ENCODE measurements at regions not wholly inside any gene's neighbourhood (a gene's known extent, or its start where the extent isn't known, plus 50 kb on each side); places are given as distances from the start of the nearest gene placed in this dataset.

DNA sequence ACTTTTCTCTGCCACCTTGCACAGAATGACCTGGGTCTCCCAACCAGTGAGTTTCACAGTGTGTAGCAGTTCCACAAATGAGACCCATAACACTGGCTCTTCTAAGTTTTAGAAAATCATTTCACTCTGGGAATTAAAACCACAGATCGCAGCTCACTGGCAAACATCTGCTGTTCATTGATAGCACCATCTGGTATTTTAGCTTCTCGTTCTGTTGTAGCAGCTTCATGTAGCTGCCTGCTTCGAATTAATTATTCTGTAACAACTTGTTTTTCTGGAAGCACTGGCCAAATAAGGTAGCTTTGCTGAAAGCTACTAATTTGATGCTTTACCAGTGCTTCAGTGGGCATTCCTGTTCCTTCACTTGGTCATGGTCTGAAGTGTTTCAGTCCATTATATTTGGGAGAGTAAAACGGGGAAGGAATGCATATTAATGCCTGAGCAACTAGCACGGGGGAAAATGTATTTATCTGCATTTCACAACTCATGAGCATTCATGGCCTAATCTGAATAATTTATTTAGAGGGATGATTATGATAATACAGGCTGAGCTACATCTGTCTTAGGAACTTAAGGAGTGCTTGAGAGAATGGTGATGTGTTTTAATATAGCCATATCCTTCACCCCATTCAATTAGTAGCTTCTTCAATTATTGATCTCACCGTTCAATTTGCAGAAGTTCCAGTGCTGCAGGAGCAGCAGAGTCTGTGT, 447.4 kb downstream of the XPNPEP1 start:
- Mint-ChIP-seq H3K4me3 (no peak overlapping the region), H3K4me1 (no peaks in the 10 kb centered on the region), H3K36me3 (no peaks in the 10 kb centered on the region), H3K27ac (no peak overlapping the region), H3K27me3 (ENCODE audit: low read depth in 3 of 3) (peaks cover 0 to 3% (median 0%) of the 10 kb centered on the region in 3 donors), H3K9me3 (peaks cover 0 to 15% (median 5%) of the 10 kb centered on the region in 6 donors)
- DNase-seq: no peak

DNA sequence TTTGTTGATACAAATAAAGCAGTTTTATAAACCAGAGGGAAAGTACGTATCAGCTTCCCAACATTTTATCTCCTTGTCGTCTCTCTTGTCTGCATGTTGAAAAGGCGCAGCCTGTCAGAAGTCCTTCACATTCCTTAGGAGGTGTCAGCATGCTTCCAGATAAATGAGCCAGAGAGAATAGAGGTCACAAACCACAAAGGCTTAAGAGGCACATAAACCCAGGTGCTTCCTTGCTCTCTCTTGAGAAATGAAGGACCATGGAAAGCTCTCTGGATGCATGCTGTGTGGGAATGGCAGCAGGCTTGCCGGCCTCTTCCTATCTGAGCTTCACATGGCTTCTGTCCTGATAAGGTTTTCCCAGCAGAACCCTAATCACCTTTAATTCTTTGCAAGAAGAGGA, 448.5 kb downstream of the XPNPEP1 start:
- H3K27me3 Mint-ChIP-seq (ENCODE audit: low read depth in 3 of 3): peaks cover 0 to 3% (median 0%) of the 10 kb centered on the region in 3 donors
- no peak overlapping the region for H3K27ac Mint-ChIP-seq
- H3K9me3 Mint-ChIP-seq: peaks cover 0 to 9% (median 5%) of the 10 kb centered on the region in 6 donors
- DNase-seq: no peak
- H3K36me3 Mint-ChIP-seq: no peaks in the 10 kb centered on the region
- no peaks in the 10 kb centered on the region for H3K4me1 Mint-ChIP-seq
- no peak overlapping the region for H3K4me3 Mint-ChIP-seq

DNA sequence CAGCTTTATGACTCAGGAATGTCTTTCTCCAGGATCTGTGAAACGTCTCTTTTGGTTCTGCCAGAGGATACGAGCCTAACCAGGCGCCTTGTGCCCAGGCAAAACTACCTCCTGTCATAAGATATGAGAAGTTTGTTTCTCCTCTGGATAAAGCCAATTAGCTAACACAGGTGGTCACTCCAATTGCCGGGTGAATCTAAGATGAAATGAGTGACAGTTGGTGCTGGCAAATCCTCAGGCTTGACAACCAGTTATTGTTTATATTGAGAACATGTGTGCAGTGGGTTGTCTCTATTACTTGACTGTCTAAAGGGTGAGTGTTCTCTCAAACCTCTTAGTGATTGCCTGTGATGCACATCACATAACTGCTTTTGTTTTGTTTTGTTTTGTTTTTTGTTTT, 449.1 kb downstream of the XPNPEP1 start:
- peaks cover 0 to 3% (median 0%) of the 10 kb centered on the region in 3 donors for H3K27me3 Mint-ChIP-seq (ENCODE audit: low read depth in 3 of 3)
- peaks cover 0 to 9% (median 5%) of the 10 kb centered on the region in 6 donors for H3K9me3 Mint-ChIP-seq
- H3K36me3 Mint-ChIP-seq: no peaks in the 10 kb centered on the region
- no peaks in the 10 kb centered on the region for H3K4me1 Mint-ChIP-seq
- DNase-seq: no peak
- no peak overlapping the region for H3K27ac Mint-ChIP-seq
- H3K4me3 Mint-ChIP-seq: no peak overlapping the region

DNA sequence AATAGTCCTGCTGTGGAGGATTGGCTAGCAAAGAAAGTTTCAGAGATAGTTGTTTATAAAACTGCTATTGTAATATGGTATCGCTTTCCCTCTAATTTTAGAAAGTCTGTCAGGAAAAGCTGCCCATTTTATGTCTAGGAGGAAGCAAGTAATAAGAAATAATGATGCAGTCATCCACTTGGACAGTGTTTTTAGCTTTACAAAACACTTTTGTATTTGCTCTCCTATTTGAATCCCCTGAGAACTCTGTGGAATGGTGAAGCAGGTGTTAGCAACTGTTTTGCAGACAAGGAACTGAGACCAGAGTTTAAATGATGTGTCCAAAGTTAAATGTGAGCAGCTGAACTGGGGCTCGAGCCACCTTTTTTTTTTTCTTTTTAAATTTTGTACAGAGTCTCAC, 455.8 kb downstream of the XPNPEP1 start:
- H3K36me3 Mint-ChIP-seq: no peaks in the 10 kb centered on the region
- no peak overlapping the region for H3K27ac Mint-ChIP-seq
- H3K9me3 Mint-ChIP-seq: peaks cover 0 to 12% (median 4%) of the 10 kb centered on the region in 6 donors
- H3K4me3 Mint-ChIP-seq: no peak overlapping the region
- no peaks in the 10 kb centered on the region for H3K4me1 Mint-ChIP-seq
- no peaks in the 10 kb centered on the region for H3K27me3 Mint-ChIP-seq (ENCODE audit: low read depth in 3 of 3)
- no peak for DNase-seq

DNA sequence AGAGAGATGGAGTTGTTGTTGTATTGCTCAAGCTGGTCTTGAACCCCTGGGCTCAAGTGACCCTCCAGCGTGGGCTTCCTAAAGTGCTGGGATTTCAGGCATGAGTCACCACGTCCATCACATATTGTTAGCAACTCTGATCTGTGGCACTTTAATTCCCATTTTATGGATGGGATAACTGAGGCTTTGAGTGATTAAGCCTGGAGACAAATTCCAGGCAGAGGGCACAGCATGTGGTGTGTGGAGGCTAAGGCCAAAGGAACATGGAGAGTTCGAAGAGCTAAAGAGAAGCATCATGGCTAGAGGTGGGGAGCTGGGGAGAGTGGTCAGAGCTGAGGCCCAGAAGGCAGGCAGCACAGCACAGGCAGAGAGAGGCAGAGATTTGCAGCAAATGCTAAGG, 458.4 kb downstream of the XPNPEP1 start:
- H3K36me3 Mint-ChIP-seq: no peaks in the 10 kb centered on the region
- H3K9me3 Mint-ChIP-seq: peaks cover 0 to 11% (median 4%) of the 10 kb centered on the region in 6 donors

DNA sequence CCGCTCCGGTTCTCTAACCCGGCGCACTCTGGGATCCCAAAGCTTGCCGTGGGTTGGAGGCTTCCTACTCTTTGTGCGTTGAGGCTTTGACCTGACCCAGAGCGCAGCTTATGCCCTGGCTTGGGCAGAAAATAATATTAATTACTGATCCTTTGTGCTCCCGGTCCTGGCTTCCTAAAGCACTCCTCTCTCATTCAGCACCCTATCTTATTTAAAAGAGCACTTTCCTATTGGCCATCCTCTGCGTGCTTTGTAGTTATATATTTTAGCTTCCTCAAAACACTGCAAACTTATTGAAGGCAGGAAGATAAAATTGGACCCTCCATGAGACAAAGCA, 466.0 kb downstream of the XPNPEP1 start:
- H3K4me3 Mint-ChIP-seq: no peak overlapping the region
- no peaks in the 10 kb centered on the region for H3K4me1 Mint-ChIP-seq
- no peak for DNase-seq
- no peaks in the 10 kb centered on the region for H3K36me3 Mint-ChIP-seq
- no peak overlapping the region for H3K27ac Mint-ChIP-seq
- peaks cover 0 to 25% (median 1%) of the 10 kb centered on the region in 6 donors for H3K9me3 Mint-ChIP-seq
- H3K27me3 Mint-ChIP-seq (ENCODE audit: low read depth in 3 of 3): peaks cover 3 to 10% (median 10%) of the 10 kb centered on the region in 3 donors

More for the DNA sequence above, 458.4 kb downstream of the XPNPEP1 start:
- no peak for DNase-seq
- no peak overlapping the region for H3K27ac Mint-ChIP-seq
- H3K4me1 Mint-ChIP-seq: no peaks in the 10 kb centered on the region
- no peak overlapping the region for H3K4me3 Mint-ChIP-seq
- H3K27me3 Mint-ChIP-seq (ENCODE audit: low read depth in 3 of 3): peaks cover 0 to 4% (median 0%) of the 10 kb centered on the region in 3 donors

DNA sequence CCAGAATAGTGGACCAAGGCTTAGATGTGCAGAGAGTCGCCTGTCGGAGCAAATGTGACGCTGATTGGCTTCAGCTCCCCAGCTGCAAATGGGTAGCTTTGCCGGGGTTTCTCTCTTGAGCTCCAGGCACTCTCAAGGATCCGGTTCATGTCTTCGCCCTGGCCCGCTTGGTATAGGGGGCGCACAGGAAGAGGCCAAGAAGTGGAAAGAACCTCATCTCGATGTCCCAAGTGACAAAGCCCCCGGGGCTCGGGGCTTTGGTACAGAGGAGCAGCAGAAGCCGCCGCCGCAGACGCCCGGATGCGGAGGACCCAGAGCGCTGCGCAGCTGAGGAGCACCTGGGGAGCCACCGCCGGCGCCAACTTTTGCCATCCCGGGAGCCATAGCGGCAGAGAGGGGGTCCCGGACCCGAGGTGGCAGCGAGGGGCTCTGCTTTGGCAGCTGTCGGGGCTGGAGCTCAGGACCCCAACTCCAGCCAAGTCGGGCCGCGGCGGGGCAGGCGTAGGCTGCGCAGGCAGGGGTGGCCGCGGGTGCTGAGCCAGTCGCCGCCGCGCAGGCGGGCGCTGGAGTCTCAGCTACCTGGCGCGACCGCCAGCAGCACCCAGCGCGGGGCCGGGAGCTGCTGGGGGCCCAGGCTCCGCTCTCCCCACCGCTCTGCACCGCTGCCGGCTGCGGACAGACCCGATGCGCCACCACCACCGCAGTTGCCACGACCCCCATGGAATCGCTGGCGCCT, 466.6 kb downstream of the XPNPEP1 start:
- no peak overlapping the region for H3K27ac Mint-ChIP-seq
- peaks cover 0 to 25% (median 1%) of the 10 kb centered on the region in 6 donors for H3K9me3 Mint-ChIP-seq
- H3K4me3 Mint-ChIP-seq: no peak overlapping the region
- no peaks in the 10 kb centered on the region for H3K36me3 Mint-ChIP-seq
- H3K27me3 Mint-ChIP-seq (ENCODE audit: low read depth in 3 of 3): peaks cover 3 to 10% (median 7%) of the 10 kb centered on the region in 3 donors
- DNase-seq: no peak
- no peaks in the 10 kb centered on the region for H3K4me1 Mint-ChIP-seq

DNA sequence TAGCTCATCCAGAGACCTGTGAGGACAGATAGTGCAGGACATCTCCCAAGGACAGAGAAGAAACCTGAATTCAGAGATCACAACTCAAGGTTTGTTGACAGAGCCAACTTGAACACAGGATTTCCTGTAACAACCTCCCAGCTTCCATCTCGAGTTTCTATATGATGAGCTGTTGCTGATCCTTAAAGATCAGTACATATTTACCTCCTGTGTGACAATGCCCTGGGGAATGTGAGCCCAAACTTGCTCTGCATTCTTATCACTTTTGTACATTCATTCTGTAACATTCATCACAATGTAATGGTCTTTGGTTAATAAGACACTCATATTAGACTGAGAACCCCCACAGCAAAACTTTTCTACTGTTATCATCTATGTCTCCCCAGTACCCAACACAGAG, 468.6 kb downstream of the XPNPEP1 start:
- H3K4me3 Mint-ChIP-seq: no peak overlapping the region
- H3K9me3 Mint-ChIP-seq: peaks cover 0 to 19% (median 1%) of the 10 kb centered on the region in 6 donors
- peaks cover 3 to 10% (median 7%) of the 10 kb centered on the region in 3 donors for H3K27me3 Mint-ChIP-seq (ENCODE audit: low read depth in 3 of 3)
- no peak overlapping the region for H3K27ac Mint-ChIP-seq
- no peaks in the 10 kb centered on the region for H3K36me3 Mint-ChIP-seq
- no peaks in the 10 kb centered on the region for H3K4me1 Mint-ChIP-seq
- no peak for DNase-seq

DNA sequence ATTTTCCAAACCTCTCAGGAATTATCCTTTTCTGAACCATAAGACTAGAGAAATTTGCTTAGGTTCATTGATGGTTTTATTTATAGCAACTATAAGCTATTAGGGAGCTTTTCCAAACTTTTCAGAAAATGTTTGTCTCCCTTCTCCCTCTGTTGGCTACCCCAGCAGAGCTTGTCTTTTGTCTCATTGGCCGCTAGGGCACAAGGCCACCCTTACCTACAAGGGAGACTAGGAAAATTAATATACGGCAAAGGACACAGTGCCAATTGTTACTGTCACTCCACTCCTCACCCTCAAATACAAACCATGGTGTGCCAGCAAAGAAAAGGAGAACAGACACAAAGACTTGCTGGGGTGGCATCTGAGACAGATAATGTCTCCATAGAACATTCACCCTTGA, 471.4 kb downstream of the XPNPEP1 start:
- no peaks in the 10 kb centered on the region for H3K4me1 Mint-ChIP-seq
- peaks cover 0 to 8% (median 3%) of the 10 kb centered on the region in 6 donors for H3K9me3 Mint-ChIP-seq
- H3K36me3 Mint-ChIP-seq: no peaks in the 10 kb centered on the region
- H3K4me3 Mint-ChIP-seq: no peak overlapping the region
- DNase-seq: no peak
- no peak overlapping the region for H3K27ac Mint-ChIP-seq
- H3K27me3 Mint-ChIP-seq (ENCODE audit: low read depth in 3 of 3): peaks cover 0 to 3% (median 2%) of the 10 kb centered on the region in 3 donors

DNA sequence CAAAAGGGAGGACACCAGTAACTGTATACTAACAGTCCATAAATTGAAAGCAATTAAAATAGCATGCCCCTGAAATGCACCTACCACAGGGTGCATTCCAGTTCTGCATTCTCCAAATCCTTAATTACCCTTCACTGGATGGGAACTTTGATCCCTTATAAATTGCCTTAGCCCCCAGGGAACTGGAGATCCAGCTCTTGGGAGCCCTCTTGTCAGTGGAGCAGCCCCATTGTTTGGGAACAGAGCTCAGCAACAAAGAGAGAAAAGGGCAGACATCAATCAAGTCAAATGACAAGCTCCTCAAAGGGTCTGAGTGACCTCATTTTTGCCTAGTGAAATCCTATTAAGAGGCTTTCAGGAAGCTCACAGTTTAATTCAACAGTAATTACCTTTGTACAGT, 472.6 kb downstream of the XPNPEP1 start:
- DNase-seq: no peak
- Mint-ChIP-seq H3K4me1 (no peaks in the 10 kb centered on the region), H3K36me3 (no peaks in the 10 kb centered on the region), H3K27me3 (ENCODE audit: low read depth in 3 of 3) (no peaks in the 10 kb centered on the region), H3K9me3 (peaks cover 0 to 8% (median 5%) of the 10 kb centered on the region in 6 donors), H3K4me3 (no peak overlapping the region), H3K27ac (no peak overlapping the region)

DNA sequence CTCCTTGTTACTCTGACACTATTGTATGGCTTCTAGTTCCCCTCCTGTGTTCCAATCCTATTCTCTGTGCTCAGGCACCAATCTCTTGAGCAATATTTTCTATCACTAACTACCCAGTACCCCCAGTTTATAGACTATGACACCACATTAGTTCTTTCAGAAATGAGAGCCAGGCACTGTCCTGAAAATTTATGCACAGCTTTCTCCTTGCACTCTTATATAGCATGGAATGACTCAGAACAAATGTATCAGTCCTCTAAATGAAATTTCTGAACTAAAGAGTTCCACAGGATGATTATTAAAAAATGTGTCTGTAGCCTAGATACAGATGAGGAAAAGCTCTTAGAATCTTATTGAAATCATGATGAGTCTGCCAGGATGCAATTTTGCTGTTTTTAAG, 489.9 kb downstream of the XPNPEP1 start:
- no peaks in the 10 kb centered on the region for H3K36me3 Mint-ChIP-seq
- H3K27ac Mint-ChIP-seq: no peak overlapping the region
- H3K27me3 Mint-ChIP-seq (ENCODE audit: low read depth in 3 of 3): no peaks in the 10 kb centered on the region
- peaks cover 0 to 8% (median 1%) of the 10 kb centered on the region in 6 donors for H3K9me3 Mint-ChIP-seq
- H3K4me3 Mint-ChIP-seq: no peak overlapping the region
- no peak for DNase-seq
- no peaks in the 10 kb centered on the region for H3K4me1 Mint-ChIP-seq

DNA sequence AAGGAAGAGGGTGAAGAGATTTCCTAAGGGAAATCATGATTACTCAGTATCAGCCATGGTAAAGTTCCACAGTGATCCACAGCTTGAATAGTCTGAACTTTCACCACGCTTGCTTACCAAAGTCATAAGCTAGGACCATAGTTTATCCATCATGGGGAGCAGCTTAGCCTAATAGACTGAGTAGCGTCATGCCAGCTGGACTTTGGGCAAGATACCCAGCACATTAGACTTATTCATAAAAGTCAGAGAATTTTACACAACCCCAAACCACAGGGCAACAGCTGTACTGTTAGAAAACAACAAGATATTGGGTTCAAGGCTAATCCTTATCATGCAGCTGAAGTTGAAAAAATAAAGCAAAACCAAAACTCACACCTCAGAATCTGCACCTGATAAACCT, 491.0 kb downstream of the XPNPEP1 start:
- Mint-ChIP-seq H3K4me3 (no peak overlapping the region), H3K36me3 (no peaks in the 10 kb centered on the region), H3K27me3 (ENCODE audit: low read depth in 3 of 3) (no peaks in the 10 kb centered on the region), H3K9me3 (peaks cover 0 to 8% (median 1%) of the 10 kb centered on the region in 6 donors), H3K4me1 (no peaks in the 10 kb centered on the region), H3K27ac (no peak overlapping the region)
- DNase-seq: no peak

DNA sequence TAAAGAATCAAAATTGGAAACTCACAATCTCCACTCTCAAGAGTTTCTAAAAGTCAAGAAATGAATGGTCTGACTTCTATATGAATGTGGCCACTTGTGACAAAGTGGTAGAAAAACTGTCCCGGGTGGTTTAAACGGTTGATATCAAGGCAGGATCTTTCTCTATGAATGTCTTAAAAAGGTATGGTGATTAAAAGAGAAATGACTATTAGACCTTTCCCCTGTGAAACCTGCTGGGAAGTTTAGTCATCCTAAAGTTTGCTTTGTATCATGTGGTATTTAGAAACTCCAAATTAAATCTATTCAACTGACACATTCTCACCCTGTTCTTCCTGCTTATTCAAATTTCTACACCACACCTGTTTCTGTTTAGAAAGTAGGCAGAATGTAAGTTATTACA, 492.5 kb downstream of the XPNPEP1 start:
- no peaks in the 10 kb centered on the region for H3K4me1 Mint-ChIP-seq
- peaks cover 0 to 8% (median 1%) of the 10 kb centered on the region in 6 donors for H3K9me3 Mint-ChIP-seq
- H3K36me3 Mint-ChIP-seq: no peaks in the 10 kb centered on the region
- no peak for DNase-seq
- no peaks in the 10 kb centered on the region for H3K27me3 Mint-ChIP-seq (ENCODE audit: low read depth in 3 of 3)
- H3K4me3 Mint-ChIP-seq: no peak overlapping the region
- H3K27ac Mint-ChIP-seq: no peak overlapping the region

DNA sequence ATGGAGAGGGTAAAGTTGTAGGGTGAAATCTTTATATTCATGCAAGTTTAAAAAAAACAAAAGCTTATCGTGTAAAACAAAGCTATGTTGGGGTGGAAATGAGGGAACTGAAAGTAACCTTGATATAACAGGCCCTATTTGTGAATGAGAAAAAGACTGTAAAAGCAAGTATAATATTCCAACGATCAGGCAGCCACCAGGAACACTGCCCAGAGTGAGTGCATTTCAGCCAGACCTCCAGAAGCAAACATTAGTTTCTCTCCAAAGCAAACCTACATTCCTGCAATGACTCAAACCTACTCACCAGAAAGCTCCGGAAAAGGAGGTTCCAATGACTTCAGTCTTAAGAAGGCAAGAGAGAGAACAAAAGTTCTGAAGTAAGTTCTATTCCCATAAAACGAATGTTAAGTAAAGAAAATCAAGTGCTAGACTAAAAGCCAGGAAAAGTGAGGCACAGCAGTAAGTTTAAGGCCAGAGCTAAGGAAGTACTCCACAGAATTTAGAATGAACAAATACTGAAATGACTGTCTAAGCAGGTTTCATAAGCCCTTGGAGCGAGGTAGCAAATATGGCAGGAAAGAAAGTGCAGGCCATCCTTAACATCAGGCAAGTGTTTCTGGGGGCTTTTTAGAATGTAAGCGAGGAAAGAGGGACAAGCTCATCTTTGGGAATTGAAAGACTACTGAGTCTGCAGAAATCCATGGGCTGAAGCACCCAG, 493.1 kb downstream of the XPNPEP1 start:
- Mint-ChIP-seq H3K9me3 (peaks cover 0 to 8% (median 1%) of the 10 kb centered on the region in 6 donors), H3K4me1 (no peaks in the 10 kb centered on the region), H3K4me3 (no peak overlapping the region), H3K36me3 (no peaks in the 10 kb centered on the region), H3K27me3 (ENCODE audit: low read depth in 3 of 3) (no peaks in the 10 kb centered on the region), H3K27ac (no peak overlapping the region)
- no peak for DNase-seq
